Tibial nerve (tissue), 4 donors: ENCODE measurements at regions not wholly inside any gene's neighbourhood (a gene's known extent, or its start where the extent isn't known, plus 50 kb on each side); places are given as distances from the start of the nearest gene placed in this dataset.
"Not testable (repeated sequence)": the region's sequence is repeated elsewhere in the genome, so short reads cannot be mapped to it uniquely, and the experiment has no call there.

Source experiments
- DNase-seq, 2 donors: peaks; one replicate each; pipeline ENCODE4 v3.0.0-alpha.2; 2019; ENCODE audit warnings: low spot score in 2 of 2
- H3K27ac ChIP-seq, 4 donors: fragments of 200-600 bp; sonication (generic) in 3 of 4; one replicate each; pipeline ENCODE4 v1.5.1; 2017 to 2019; ENCODE audit warnings: mild to moderate bottlenecking in 1 of 4
- H3K27me3 ChIP-seq, 2 donors: fragments of 200-600 bp; sonication (generic) in 1 of 2; one replicate each; pipeline versions ENCODE4 v1.5.1 to v1.6.0; 2017 to 2019
- H3K36me3 ChIP-seq, 3 donors: fragments of 200-600 bp; sonication (generic); one replicate each; pipeline ENCODE4 v1.5.1; 2018 to 2019
- H3K4me1 ChIP-seq, 4 donors: fragments of 200-600 bp; sonication (generic) in 3 of 4; one replicate each; pipeline ENCODE4 v1.5.1; 2017 to 2019
- H3K4me3 ChIP-seq, 4 donors: fragments of 200-600 bp; sonication (generic) in 3 of 4; one replicate each; pipeline ENCODE4 v1.5.1; 2017 to 2019; ENCODE audit warnings: mild to moderate bottlenecking in 1 of 4, moderate library complexity in 1 of 4
- H3K9me3 ChIP-seq, 4 donors: fragments of 200-600 bp; sonication (generic) in 3 of 4; one replicate each; pipeline ENCODE4 v1.5.1; 2017 to 2019
- CTCF ChIP-seq, 5 experiments: fragments of 200-600 bp in 3 of 5; fragments of 450-650 bp in 2 of 5; sonication (generic) in 3 of 5; IDR thresholded peaks; one replicate each; pipeline ENCODE4 v1.5.1; 2016 to 2019; ENCODE audit warnings: antibody characterized with exemption in 5 of 5, mild to moderate bottlenecking in 3 of 5, moderate library complexity in 2 of 5
- EP300 ChIP-seq, 2 donors: sonication (generic); formaldehyde crosslinking; IDR thresholded peaks; one replicate each; pipeline ENCODE4 v1.6.1; 2017; ENCODE audit warnings: antibody characterized with exemption in 2 of 2, mild to moderate bottlenecking in 1 of 2
- POLR2A ChIP-seq, 2 donors: fragments of 450-650 bp; IDR thresholded peaks; one replicate each; pipeline ENCODE4 v1.6.1; 2017; ENCODE audit warnings: antibody characterized with exemption in 2 of 2, mild to moderate bottlenecking in 2 of 2, moderate library complexity in 2 of 2
- WGBS, 2 donors: methylation state at CpG; one replicate each; pipeline ENCODE4 v1.1.5; 2018; 5-methylcytosine and 5-hydroxymethylcytosine counted together

- Histone ChIP-seq H3K27me3 (no peaks in the 10 kb centered on the region), H3K9me3 (no peaks in the 10 kb centered on the region), H3K36me3 (no peaks in the 10 kb centered on the region), H3K4me1 (no peaks in the 10 kb centered on the region), H3K4me3 (no peak overlapping the region), H3K27ac (no peak overlapping the region)
- WGBS, 2 donors = 46% methylated on average over 2 of the region's 2 CpGs
- TF ChIP-seq EP300 (IDR thresholded peaks at IDR 0.05) = no peak
- TF ChIP-seq CTCF (IDR thresholded peaks at IDR 0.05) = no peak
- no peak for TF ChIP-seq POLR2A (IDR thresholded peaks at IDR 0.05)
- no peak for DNase-seq
These were observed 250.9 kb downstream of the IRS1 start for GRCh38 chr2:226548732-226549131.

- Histone ChIP-seq H3K27ac (no peak overlapping the region), H3K9me3 (no peaks in the 10 kb centered on the region), H3K4me3 (no peak overlapping the region), H3K4me1 (no peaks in the 10 kb centered on the region), H3K36me3 (no peaks in the 10 kb centered on the region), H3K27me3 (no peaks in the 10 kb centered on the region)
- TF ChIP-seq CTCF (IDR thresholded peaks at IDR 0.05) = no peak
- no peak for TF ChIP-seq EP300 (IDR thresholded peaks at IDR 0.05)
- TF ChIP-seq POLR2A (IDR thresholded peaks at IDR 0.05) = no peak
- DNase-seq = no peak
- 76 to 84% methylated on average over 2 of the region's 2 CpGs for WGBS, 2 donors
These were observed 254.9 kb downstream of the IRS1 start for GRCh38 chr2:226544596-226545210.

- no peaks in the 10 kb centered on the region for H3K27me3 ChIP-seq
- no peaks in the 10 kb centered on the region for H3K9me3 ChIP-seq
- H3K36me3 ChIP-seq = no peaks in the 10 kb centered on the region
- H3K27ac ChIP-seq = no peak overlapping the region
- no peak overlapping the region for H3K4me3 ChIP-seq
- whole genome bisulfite sequencing, 2 donors = 88 to 92% methylated on average over 3 of the region's 3 CpGs
- no peaks in the 10 kb centered on the region for H3K4me1 ChIP-seq
- DNase-seq = no peak
- TF ChIP-seq EP300 (IDR thresholded peaks at IDR 0.05) (no peak), POLR2A (IDR thresholded peaks at IDR 0.05) (no peak), CTCF (IDR thresholded peaks at IDR 0.05) (no peak)
These were observed 259.2 kb downstream of the IRS1 start for GRCh38 chr2:226540204-226540994.

DNA sequence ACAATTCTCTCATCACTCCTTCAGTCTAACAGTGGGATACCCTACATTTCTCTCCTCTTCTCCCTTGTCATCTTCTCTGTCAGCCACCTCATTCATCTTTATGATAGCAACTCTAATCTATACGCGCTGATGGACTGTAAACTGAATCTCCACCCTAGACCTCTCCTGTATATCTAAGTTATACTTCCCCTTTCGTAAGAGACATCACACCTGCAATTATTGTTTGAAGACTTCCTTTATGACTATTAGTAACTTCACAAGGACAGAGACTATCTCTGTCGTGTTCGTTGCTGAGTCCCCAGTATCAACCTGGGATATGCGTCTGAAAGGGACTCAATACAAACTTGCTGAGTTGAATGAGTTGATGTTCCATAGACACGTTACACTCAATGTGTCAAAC is 263.2 kb downstream of the IRS1 start:
- Histone ChIP-seq H3K27ac (no peak overlapping the region), H3K4me3 (no peak overlapping the region), H3K36me3 (no peaks in the 10 kb centered on the region), H3K4me1 (no peaks in the 10 kb centered on the region), H3K27me3 (no peaks in the 10 kb centered on the region), H3K9me3 (no peaks in the 10 kb centered on the region)
- DNase-seq = no peak
- TF ChIP-seq CTCF (IDR thresholded peaks at IDR 0.05) (no peak), POLR2A (IDR thresholded peaks at IDR 0.05) (no peak), EP300 (IDR thresholded peaks at IDR 0.05) (no peak)
- WGBS, 2 donors = 95% methylated on average over 7 of the region's 7 CpGs

DNA sequence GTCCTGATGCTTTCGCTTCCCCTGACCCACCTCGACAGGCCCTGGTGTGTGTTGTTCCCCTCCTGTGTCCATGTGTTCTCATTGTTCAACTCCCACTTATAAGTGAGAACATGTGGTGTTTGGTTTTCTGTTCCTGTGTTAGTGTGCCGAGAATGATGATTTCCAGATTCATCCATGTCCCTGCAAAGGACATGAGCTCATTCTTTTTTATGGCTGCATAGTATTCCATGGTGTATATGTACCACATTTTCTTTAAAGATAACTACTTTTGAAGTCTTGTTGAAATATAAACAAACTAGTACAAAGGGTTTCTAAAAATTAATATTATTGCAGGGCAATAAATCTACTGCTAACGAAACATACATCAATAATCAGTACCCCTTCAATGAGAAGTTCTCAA is 266.6 kb downstream of the IRS1 start:
- H3K27me3 ChIP-seq, H3K36me3 ChIP-seq, H3K27ac ChIP-seq, H3K4me3 ChIP-seq, H3K4me1 ChIP-seq, H3K9me3 ChIP-seq, DNase-seq: not testable (repeated sequence)
- 80 to 82% methylated on average over 4 of the region's 4 CpGs for whole genome bisulfite sequencing, 2 donors
